ENCODE measurements at regions not wholly inside any gene's neighbourhood (a gene's known extent, or its start where the extent isn't known, plus 50 kb on each side); places are given as distances from the start of the nearest gene placed in this dataset.

GRCh38 chr3:168248383-168249204 is 152.9 kb upstream of the GOLIM4 start:
- TF ChIP-seq POLR2AphosphoS5 (IDR thresholded peaks at IDR 0.05; ENCODE audit: low read depth, low read length) (no peak), TAF1 (IDR thresholded peaks at IDR 0.05; ENCODE audit: borderline replicate concordance, low read depth, low read length) (no peak), POLR2A (IDR thresholded peaks at IDR 0.05; ENCODE audit: low read depth, low read length) (no peak)
- DNase-seq (ENCODE audit: insufficient read length) (peak; percentile 5), FAIRE-seq (peak; percentile 14)

- no peak for DNase-seq (ENCODE audit: insufficient read length)
- FAIRE-seq, result no peak
- TF ChIP-seq TAF1 (IDR thresholded peaks at IDR 0.05; ENCODE audit: borderline replicate concordance, low read depth, low read length) (no peak), POLR2A (IDR thresholded peaks at IDR 0.05; ENCODE audit: low read depth, low read length) (no peak), POLR2AphosphoS5 (IDR thresholded peaks at IDR 0.05; ENCODE audit: low read depth, low read length) (no peak)
Observed at GRCh38 chr3:168241156-168241555, 145.4 kb upstream of the GOLIM4 start.

GRCh38 chr3:168239287-168239686 is 143.6 kb upstream of the GOLIM4 start:
- FAIRE-seq, result no peak
- DNase-seq (ENCODE audit: insufficient read length), result no peak
- TF ChIP-seq TAF1 (IDR thresholded peaks at IDR 0.05; ENCODE audit: borderline replicate concordance, low read depth, low read length) (no peak), POLR2A (IDR thresholded peaks at IDR 0.05; ENCODE audit: low read depth, low read length) (no peak), POLR2AphosphoS5 (IDR thresholded peaks at IDR 0.05; ENCODE audit: low read depth, low read length) (no peak)

GRCh38 chr3:168233001-168233400 is 137.3 kb upstream of the GOLIM4 start:
- FAIRE-seq (no peak), DNase-seq (ENCODE audit: insufficient read length) (no peak)
- TF ChIP-seq TAF1 (IDR thresholded peaks at IDR 0.05; ENCODE audit: borderline replicate concordance, low read depth, low read length) (no peak), POLR2AphosphoS5 (IDR thresholded peaks at IDR 0.05; ENCODE audit: low read depth, low read length) (no peak), POLR2A (IDR thresholded peaks at IDR 0.05; ENCODE audit: low read depth, low read length) (no peak)

- DNase-seq (ENCODE audit: insufficient read length) (no peak), FAIRE-seq (no peak)
- TF ChIP-seq POLR2A (IDR thresholded peaks at IDR 0.05; ENCODE audit: low read depth, low read length) (no peak), POLR2AphosphoS5 (IDR thresholded peaks at IDR 0.05; ENCODE audit: low read depth, low read length) (no peak), TAF1 (IDR thresholded peaks at IDR 0.05; ENCODE audit: borderline replicate concordance, low read depth, low read length) (no peak)
Observed at GRCh38 chr3:168223085-168223484, 127.4 kb upstream of the GOLIM4 start.

GRCh38 chr3:168220556-168220955 is 124.8 kb upstream of the GOLIM4 start:
- DNase-seq (ENCODE audit: insufficient read length), result no peak
- FAIRE-seq, result no peak
- TF ChIP-seq POLR2AphosphoS5 (IDR thresholded peaks at IDR 0.05; ENCODE audit: low read depth, low read length) (no peak), POLR2A (IDR thresholded peaks at IDR 0.05; ENCODE audit: low read depth, low read length) (no peak)

GRCh38 chr3:168219530-168219929 is 123.8 kb upstream of the GOLIM4 start:
- DNase-seq (ENCODE audit: insufficient read length) (no peak), FAIRE-seq (no peak)
- TF ChIP-seq TAF1 (IDR thresholded peaks at IDR 0.05; ENCODE audit: borderline replicate concordance, low read depth, low read length), result no peak
- no peak for TF ChIP-seq POLR2A (IDR thresholded peaks at IDR 0.05; ENCODE audit: low read depth, low read length)
- no peak for TF ChIP-seq POLR2AphosphoS5 (IDR thresholded peaks at IDR 0.05; ENCODE audit: low read depth, low read length)

GRCh38 chr3:168218600-168218999 is 122.9 kb upstream of the GOLIM4 start:
- no peak for FAIRE-seq
- DNase-seq (ENCODE audit: insufficient read length), result no peak
- no peak for TF ChIP-seq TAF1 (IDR thresholded peaks at IDR 0.05; ENCODE audit: borderline replicate concordance, low read depth, low read length)
- no peak for TF ChIP-seq POLR2A (IDR thresholded peaks at IDR 0.05; ENCODE audit: low read depth, low read length)
- no peak for TF ChIP-seq POLR2AphosphoS5 (IDR thresholded peaks at IDR 0.05; ENCODE audit: low read depth, low read length)

- no peak for TF ChIP-seq TAF1 (IDR thresholded peaks at IDR 0.05; ENCODE audit: borderline replicate concordance, low read depth, low read length)
- TF ChIP-seq POLR2AphosphoS5 (IDR thresholded peaks at IDR 0.05; ENCODE audit: low read depth, low read length), result no peak
- TF ChIP-seq POLR2A (IDR thresholded peaks at IDR 0.05; ENCODE audit: low read depth, low read length), result no peak
- FAIRE-seq (peak; percentile 30), DNase-seq (ENCODE audit: insufficient read length) (no peak)
Observed at GRCh38 chr3:168216851-168217250, 121.1 kb upstream of the GOLIM4 start.

GRCh38 chr3:168213920-168214319 is 118.2 kb upstream of the GOLIM4 start:
- TF ChIP-seq POLR2A (IDR thresholded peaks at IDR 0.05; ENCODE audit: low read depth, low read length), result no peak
- no peak for TF ChIP-seq TAF1 (IDR thresholded peaks at IDR 0.05; ENCODE audit: borderline replicate concordance, low read depth, low read length)
- FAIRE-seq (no peak), DNase-seq (ENCODE audit: insufficient read length) (no peak)

GRCh38 chr3:168212664-168213285 is 117.1 kb upstream of the GOLIM4 start:
- FAIRE-seq (no peak), DNase-seq (ENCODE audit: insufficient read length) (no peak)
- TF ChIP-seq POLR2A (IDR thresholded peaks at IDR 0.05; ENCODE audit: low read depth, low read length) (no peak), POLR2AphosphoS5 (IDR thresholded peaks at IDR 0.05; ENCODE audit: low read depth, low read length) (no peak), TAF1 (IDR thresholded peaks at IDR 0.05; ENCODE audit: borderline replicate concordance, low read depth, low read length) (no peak)

- DNase-seq (ENCODE audit: insufficient read length) (no peak), FAIRE-seq (no peak)
- TF ChIP-seq POLR2AphosphoS5 (IDR thresholded peaks at IDR 0.05; ENCODE audit: low read depth, low read length), result no peak
- no peak for TF ChIP-seq POLR2A (IDR thresholded peaks at IDR 0.05; ENCODE audit: low read depth, low read length)
- no peak for TF ChIP-seq TAF1 (IDR thresholded peaks at IDR 0.05; ENCODE audit: borderline replicate concordance, low read depth, low read length)
Observed at GRCh38 chr3:168205451-168205850, 109.7 kb upstream of the GOLIM4 start.
